Activated CD4-positive, alpha-beta T cell treated with anti-CD3 and anti-CD28 coated beads for 36 hours (primary cell): ENCODE measurements at regions not wholly inside any gene's neighbourhood (a gene's known extent, or its start where the extent isn't known, plus 50 kb on each side); places are given as distances from the start of the nearest gene placed in this dataset.

ENCODE experiments used
- ATAC-seq: fragments of 200-7000 bp; cut with Tn5 transposase; one replicate; pipeline ENCODE4 v1.10.0; 2021; ENCODE audit warnings: mild to moderate bottlenecking, moderate library complexity
- CTCF ChIA-PET: fragments of 350-600 bp; sonication (Branson Sonifier 250); formaldehyde crosslinking; loops from one replicate; lab custom pipeline; 2021; ENCODE audit warnings: antibody characterized with exemption; lab: Charles Lee
- POLR2A ChIA-PET: fragments of 350-600 bp; sonication (Branson Sonifier 250); formaldehyde crosslinking; loops from one replicate; lab custom pipeline; 2021; ENCODE audit warnings: antibody characterized with exemption, inconsistent platforms; lab: Charles Lee
- DNase-seq: peaks from one replicate; pipeline ENCODE4 v3.0.0-alpha.2; 2020
- H3K27ac Mint-ChIP-seq: one replicate; pipeline ENCODE4 v1.8.0; 2021; ENCODE audit warnings: mixed read lengths
- H3K27me3 Mint-ChIP-seq: one replicate; pipeline ENCODE4 v1.8.0; 2021; ENCODE audit warnings: mixed read lengths
- H3K36me3 Mint-ChIP-seq: one replicate; pipeline ENCODE4 v1.8.0; 2021; ENCODE audit warnings: low read depth, mixed read lengths
- H3K4me1 Mint-ChIP-seq: one replicate; pipeline ENCODE4 v1.8.0; 2021; ENCODE audit warnings: mixed read lengths
- H3K4me3 Mint-ChIP-seq: one replicate; pipeline ENCODE4 v1.8.0; 2021; ENCODE audit warnings: mild to moderate bottlenecking, moderate library complexity, mixed read lengths
- H3K9me3 Mint-ChIP-seq: one replicate; pipeline ENCODE4 v1.8.0; 2021; ENCODE audit warnings: low read depth, mixed read lengths
- intact Hi-C, 2 experiments: fragments of 100-400 bp; cut with DNase I in 1 of 2; cut with micrococcal nuclease in 1 of 2; formaldehyde crosslinking; loops; one replicate each; pipeline versions ENCODE4 v1.14.2 to v1.15.1; 2022 to 2024; cut with DNase I, micrococcal nuclease

GRCh38 chr5:153101235-153102180 is 389.0 kb upstream of the GRIA1 start:
- CTCF ChIA-PET, result interaction anchor here (0.6 kb wide), 2 partner anchors 17 to 442 kb away, joined by 3 read pairs; no protein-coding TSS in a partner anchor
- POLR2A ChIA-PET, result no interaction called here

DNA sequence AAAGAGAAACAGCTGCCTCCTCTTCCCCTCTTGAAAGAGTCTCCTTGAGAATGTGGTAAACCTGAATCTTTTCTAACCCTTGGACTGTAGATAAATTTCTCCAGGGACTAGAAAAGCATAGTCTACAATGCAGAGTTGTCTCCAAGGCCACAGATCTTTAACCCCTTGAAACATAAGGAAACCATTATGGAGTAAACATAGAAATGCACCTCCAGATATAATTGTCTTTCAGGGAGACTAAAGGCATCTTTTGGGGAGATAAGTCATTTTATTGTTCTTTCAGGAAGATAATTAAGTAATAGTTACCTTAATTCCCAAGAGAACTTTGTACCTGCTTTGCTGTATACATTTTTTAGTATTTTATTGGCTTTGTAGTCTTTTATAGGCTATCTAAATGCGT is 373.6 kb upstream of the GRIA1 start:
- Mint-ChIP-seq H3K27ac (no peak overlapping the region), H3K27me3 (no peaks in the 10 kb centered on the region), H3K36me3 (no peaks in the 10 kb centered on the region), H3K9me3 (no peaks in the 10 kb centered on the region), H3K4me3 (no peak overlapping the region), H3K4me1 (no peaks in the 10 kb centered on the region)
- DNase-seq (no peak), ATAC-seq (no peak)
- ChIA-PET POLR2A (no interaction called here), CTCF (no interaction called here)
- intact Hi-C loops, result no loop called here

More at GRCh38 chr5:153101235-153102180, 389.0 kb upstream of the GRIA1 start:
- DNase-seq (no peak), ATAC-seq (no peak)
- H3K27ac Mint-ChIP-seq, result no peak overlapping the region
- H3K36me3 Mint-ChIP-seq, result no peaks in the 10 kb centered on the region
- no peak overlapping the region for H3K4me3 Mint-ChIP-seq
- H3K4me1 Mint-ChIP-seq, result no peaks in the 10 kb centered on the region
- no peaks in the 10 kb centered on the region for H3K27me3 Mint-ChIP-seq
- intact Hi-C loops, result no loop called here
- no peaks in the 10 kb centered on the region for H3K9me3 Mint-ChIP-seq

DNA sequence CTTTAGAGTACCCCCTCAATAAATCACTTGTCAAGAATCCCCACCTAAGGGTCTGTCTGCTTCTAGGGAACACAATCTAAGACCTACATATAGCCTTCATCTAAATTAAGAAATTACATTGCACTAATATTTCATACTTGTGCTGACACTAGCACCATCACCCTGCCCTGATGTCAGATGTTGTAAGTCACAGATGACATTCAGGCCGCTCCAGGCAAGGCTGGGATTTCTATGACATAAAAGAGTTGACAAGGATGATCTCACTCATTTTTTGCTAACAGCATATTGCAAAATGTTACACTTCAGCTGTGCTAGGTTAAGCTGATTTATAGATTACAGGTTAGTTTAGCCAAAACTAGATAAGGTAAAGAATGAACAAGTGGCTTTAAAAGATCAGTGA is 372.5 kb upstream of the GRIA1 start:
- Mint-ChIP-seq H3K4me1 (no peaks in the 10 kb centered on the region), H3K4me3 (no peak overlapping the region), H3K9me3 (no peaks in the 10 kb centered on the region), H3K36me3 (no peaks in the 10 kb centered on the region), H3K27me3 (no peaks in the 10 kb centered on the region), H3K27ac (no peak overlapping the region)
- ATAC-seq (no peak), DNase-seq (no peak)
- ChIA-PET CTCF (no interaction called here), POLR2A (no interaction called here)
- intact Hi-C loops, result no loop called here

GRCh38 chr5:153122403-153122802 is 368.1 kb upstream of the GRIA1 start:
- intact Hi-C loops, result no loop called here
- Mint-ChIP-seq H3K4me1 (no peaks in the 10 kb centered on the region), H3K9me3 (peaks cover 2% of the 10 kb centered on the region), H3K36me3 (no peaks in the 10 kb centered on the region), H3K27ac (no peak overlapping the region), H3K27me3 (no peaks in the 10 kb centered on the region), H3K4me3 (no peak overlapping the region)
- DNase-seq, result no peak
- no peak for ATAC-seq
- POLR2A ChIA-PET, result no interaction called here
- CTCF ChIA-PET, result no interaction called here

GRCh38 chr5:153130296-153130695 is 360.2 kb upstream of the GRIA1 start:
- CTCF ChIA-PET, result no interaction called here
- H3K36me3 Mint-ChIP-seq, result no peaks in the 10 kb centered on the region
- no peak for ATAC-seq
- H3K9me3 Mint-ChIP-seq, result peaks cover 2% of the 10 kb centered on the region
- no peak overlapping the region for H3K4me3 Mint-ChIP-seq
- POLR2A ChIA-PET, result no interaction called here
- no peak for DNase-seq
- H3K4me1 Mint-ChIP-seq, result no peaks in the 10 kb centered on the region
- H3K27ac Mint-ChIP-seq, result no peak overlapping the region
- intact Hi-C loops, result no loop called here
- H3K27me3 Mint-ChIP-seq, result no peaks in the 10 kb centered on the region

- no peaks in the 10 kb centered on the region for H3K27me3 Mint-ChIP-seq
- ChIA-PET CTCF (no interaction called here), POLR2A (no interaction called here)
- intact Hi-C loops, result no loop called here
- H3K4me3 Mint-ChIP-seq, result no peak overlapping the region
- no peaks in the 10 kb centered on the region for H3K4me1 Mint-ChIP-seq
- H3K36me3 Mint-ChIP-seq, result no peaks in the 10 kb centered on the region
- peaks cover 2% of the 10 kb centered on the region for H3K9me3 Mint-ChIP-seq
- ATAC-seq (no peak), DNase-seq (no peak)
- no peak overlapping the region for H3K27ac Mint-ChIP-seq
Measured at GRCh38 chr5:153135411-153135810, 355.1 kb upstream of the GRIA1 start.

- POLR2A ChIA-PET, result no interaction called here
- CTCF ChIA-PET, result no interaction called here
Measured at GRCh38 chr5:153136910-153137614, 353.4 kb upstream of the GRIA1 start.

GRCh38 chr5:153147891-153148623 is 342.4 kb upstream of the GRIA1 start:
- POLR2A ChIA-PET, result no interaction called here
- CTCF ChIA-PET, result interaction anchor here (1.1 kb wide), 1 partner anchor 9 kb away, joined by 4 read pairs; no protein-coding TSS in a partner anchor

More at GRCh38 chr5:153136910-153137614, 353.4 kb upstream of the GRIA1 start:
- Mint-ChIP-seq H3K4me3 (no peak overlapping the region), H3K36me3 (no peaks in the 10 kb centered on the region), H3K9me3 (no peaks in the 10 kb centered on the region), H3K27me3 (no peaks in the 10 kb centered on the region), H3K4me1 (no peaks in the 10 kb centered on the region), H3K27ac (no peak overlapping the region)
- intact Hi-C loops, result no loop called here
- ATAC-seq (no peak), DNase-seq (no peak)

DNA sequence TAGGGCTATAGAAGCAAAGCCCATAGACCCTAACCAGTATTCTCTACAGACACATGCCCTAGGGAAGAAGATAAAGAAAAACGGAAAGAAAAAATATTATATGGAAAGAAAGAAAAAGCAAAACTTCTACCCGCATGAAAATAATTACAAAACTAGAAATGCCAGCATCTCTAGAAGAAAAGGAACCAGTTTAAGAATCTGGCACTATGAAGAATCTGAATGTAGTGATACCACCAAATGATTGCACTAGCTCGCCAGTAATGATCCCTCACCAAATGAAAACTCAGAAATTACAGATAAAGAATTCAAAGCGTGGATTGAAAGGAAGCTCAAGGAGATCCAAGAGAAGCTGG is 341.9 kb upstream of the GRIA1 start:
- DNase-seq (no peak), ATAC-seq (no peak)
- ChIA-PET CTCF (no interaction called here), POLR2A (no interaction called here)
- Mint-ChIP-seq H3K9me3 (peaks cover 17% of the 10 kb centered on the region), H3K27ac (no peak overlapping the region), H3K4me1 (no peaks in the 10 kb centered on the region), H3K36me3 (no peaks in the 10 kb centered on the region), H3K27me3 (no peaks in the 10 kb centered on the region), H3K4me3 (no peak overlapping the region)
- intact Hi-C loops, result loop anchor here in 1 of 2 experiments (1.0 kb wide), 2 partner anchors 588 to 616 kb away; no protein-coding TSS in a partner anchor

More at GRCh38 chr5:153147891-153148623, 342.4 kb upstream of the GRIA1 start:
- no peaks in the 10 kb centered on the region for H3K27me3 Mint-ChIP-seq
- intact Hi-C loops, result loop anchor here in 1 of 2 experiments (1.0 kb wide), 2 partner anchors 588 to 616 kb away; no protein-coding TSS in a partner anchor
- DNase-seq, result no peak
- no peak for ATAC-seq
- H3K4me3 Mint-ChIP-seq, result no peak overlapping the region
- no peaks in the 10 kb centered on the region for H3K36me3 Mint-ChIP-seq
- H3K4me1 Mint-ChIP-seq, result no peaks in the 10 kb centered on the region
- peaks cover 18% of the 10 kb centered on the region for H3K9me3 Mint-ChIP-seq
- no peak overlapping the region for H3K27ac Mint-ChIP-seq

GRCh38 chr5:153151558-153151957 is 338.9 kb upstream of the GRIA1 start:
- Mint-ChIP-seq H3K36me3 (no peaks in the 10 kb centered on the region), H3K4me3 (no peak overlapping the region), H3K4me1 (no peaks in the 10 kb centered on the region), H3K9me3 (peaks cover 6% of the 10 kb centered on the region), H3K27ac (no peak overlapping the region), H3K27me3 (no peaks in the 10 kb centered on the region)
- intact Hi-C loops, result no loop called here
- ATAC-seq (no peak), DNase-seq (no peak)
- ChIA-PET CTCF (no interaction called here), POLR2A (no interaction called here)

- H3K36me3 Mint-ChIP-seq, result no peaks in the 10 kb centered on the region
- no peak overlapping the region for H3K27ac Mint-ChIP-seq
- no peak overlapping the region for H3K4me3 Mint-ChIP-seq
- ChIA-PET POLR2A (no interaction called here), CTCF (no interaction called here)
- no peak for ATAC-seq
- peaks cover 2% of the 10 kb centered on the region for H3K9me3 Mint-ChIP-seq
- no peak for DNase-seq
- H3K4me1 Mint-ChIP-seq, result no peaks in the 10 kb centered on the region
- intact Hi-C loops, result no loop called here
- H3K27me3 Mint-ChIP-seq, result no peaks in the 10 kb centered on the region
Measured at GRCh38 chr5:153153086-153153485, 337.4 kb upstream of the GRIA1 start.
